KMS-11 (cell line): ENCODE measurements at regions not wholly inside any gene's neighbourhood (a gene's known extent, or its start where the extent isn't known, plus 50 kb on each side); places are given as distances from the start of the nearest gene placed in this dataset.

Experiments used
- H2AFZ ChIP-seq: fragments of 200-600 bp; sonication (generic); 2 replicates; pipeline ENCODE4 v1.6.1; 2016; ENCODE audit warnings: antibody characterized with exemption, mixed run types, low read depth
- H3K27ac ChIP-seq: fragments of 200-600 bp; sonication (generic); 2 replicates; pipeline ENCODE4 v1.6.1; 2016; ENCODE audit warnings: mild to moderate bottlenecking, mixed run types
- H3K27me3 ChIP-seq: fragments of 200-600 bp; sonication (generic); 2 replicates; pipeline ENCODE4 v1.6.1; 2017; ENCODE audit warnings: mild to moderate bottlenecking, low read depth, mixed run types, moderate library complexity; ENCODE audit not compliant: insufficient read depth
- H3K36me3 ChIP-seq: fragments of 200-600 bp; sonication (generic); 2 replicates; pipeline ENCODE4 v1.6.1; 2017; ENCODE audit warnings: mild to moderate bottlenecking, mixed run types; ENCODE audit not compliant: insufficient read depth
- H3K4me1 ChIP-seq: fragments of 200-600 bp; sonication (generic); 2 replicates; pipeline ENCODE4 v1.6.1; 2016; ENCODE audit warnings: mild to moderate bottlenecking, low read depth, mixed run types; ENCODE audit not compliant: poor library complexity, severe bottlenecking
- H3K4me2 ChIP-seq: fragments of 200-600 bp; sonication (generic); 2 replicates; pipeline ENCODE4 v1.7.0; 2016; ENCODE audit warnings: mild to moderate bottlenecking, mixed run types
- H3K4me3 ChIP-seq: fragments of 200-600 bp; sonication (generic); IDR thresholded peaks from 2 replicates; pipeline ENCODE4 v1.6.1; 2017; ENCODE audit warnings: low read depth, low read length, mixed read lengths; ENCODE audit not compliant: insufficient read depth
- H3K79me2 ChIP-seq: fragments of 200-600 bp; sonication (generic); 2 replicates; pipeline ENCODE4 v1.6.1; 2016; ENCODE audit warnings: low read depth, mixed run types; ENCODE audit not compliant: insufficient read depth
- H3K9ac ChIP-seq: fragments of 200-600 bp; sonication (generic); 2 replicates; pipeline ENCODE4 v1.6.1; 2016; ENCODE audit warnings: mild to moderate bottlenecking, mixed run types
- H4K20me1 ChIP-seq: fragments of 200-600 bp; sonication (generic); 2 replicates; pipeline ENCODE4 v1.6.1; 2016; ENCODE audit warnings: mild to moderate bottlenecking, mixed run types; ENCODE audit not compliant: insufficient read depth
- CTCF ChIP-seq: fragments of 200-600 bp; sonication (generic); conservative IDR thresholded peaks from 2 replicates; pipeline ENCODE4 v1.6.1; 2017; ENCODE audit warnings: low read depth, mild to moderate bottlenecking, antibody characterized with exemption, low read length, moderate library complexity, mixed read lengths

- Histone ChIP-seq H2AFZ (no peak overlapping the region), H3K27me3 (no peaks in the 10 kb centered on the region), H3K9ac (no peak overlapping the region), H3K4me3 (no peak overlapping the region), H3K27ac (no peak overlapping the region), H3K4me2 (no peak overlapping the region), H4K20me1 (no peaks in the 10 kb centered on the region), H3K79me2 (no peaks in the 10 kb centered on the region), H3K4me1 (no peaks in the 10 kb centered on the region), H3K36me3 (no peaks in the 10 kb centered on the region)
- TF ChIP-seq CTCF = no peak
These were observed 377.7 kb downstream of the FGF10 start for GRCh38 chr5:44011518-44011917.

GRCh38 chr5:44002381-44002901 lies 386.8 kb downstream of the FGF10 start:
- no peak overlapping the region for H3K4me3 ChIP-seq
- H3K27ac ChIP-seq = no peak overlapping the region
- H3K79me2 ChIP-seq = no peaks in the 10 kb centered on the region
- no peaks in the 10 kb centered on the region for H3K4me1 ChIP-seq
- H2AFZ ChIP-seq = no peak overlapping the region
- H3K4me2 ChIP-seq = no peak overlapping the region
- TF ChIP-seq CTCF = no peak
- no peaks in the 10 kb centered on the region for H3K36me3 ChIP-seq
- H3K9ac ChIP-seq = no peak overlapping the region
- H4K20me1 ChIP-seq = no peaks in the 10 kb centered on the region
- H3K27me3 ChIP-seq = no peaks in the 10 kb centered on the region

- Histone ChIP-seq H3K27me3 (no peaks in the 10 kb centered on the region), H2AFZ (no peak overlapping the region), H3K4me1 (no peaks in the 10 kb centered on the region), H3K4me3 (no peak overlapping the region), H3K9ac (no peak overlapping the region), H3K79me2 (no peaks in the 10 kb centered on the region), H3K27ac (no peak overlapping the region), H4K20me1 (no peaks in the 10 kb centered on the region), H3K36me3 (no peaks in the 10 kb centered on the region), H3K4me2 (no peak overlapping the region)
- no peak for TF ChIP-seq CTCF
These were observed 387.4 kb downstream of the FGF10 start for GRCh38 chr5:44001675-44002380.

- H3K27ac ChIP-seq = no peak overlapping the region
- TF ChIP-seq CTCF = no peak
- H2AFZ ChIP-seq = no peak overlapping the region
- no peak overlapping the region for H3K4me3 ChIP-seq
- no peaks in the 10 kb centered on the region for H4K20me1 ChIP-seq
- no peaks in the 10 kb centered on the region for H3K79me2 ChIP-seq
- H3K9ac ChIP-seq = no peak overlapping the region
- H3K4me1 ChIP-seq = no peaks in the 10 kb centered on the region
- no peaks in the 10 kb centered on the region for H3K36me3 ChIP-seq
- H3K4me2 ChIP-seq = no peak overlapping the region
- no peaks in the 10 kb centered on the region for H3K27me3 ChIP-seq
These were observed 388.0 kb downstream of the FGF10 start for GRCh38 chr5:44001236-44001635.
